Adrenal gland (tissue), 9 donors: ENCODE measurements at regions not wholly inside any gene's neighbourhood (a gene's known extent, or its start where the extent isn't known, plus 50 kb on each side); places are given as distances from the start of the nearest gene placed in this dataset.

ENCODE experiments used
- DNase-seq, 7 donors: peaks; one replicate each; pipeline ENCODE4 v3.0.0-alpha.2; 2019 to 2020
- H3K27ac ChIP-seq, 5 donors: fragments of 200-600 bp; sonication (generic) in 4 of 5; 1 replicate in 3 of 5; 2 replicates in 2 of 5; pipeline versions ENCODE4 v1.5.1 to v1.8.0; 2016 to 2020; ENCODE audit warnings: mild to moderate bottlenecking in 1 of 5
- H3K27me3 ChIP-seq: fragments of 200-600 bp; 2 replicates; pipeline ENCODE4 v1.8.0; 2021
- H3K36me3 ChIP-seq, 2 donors: fragments of 200-600 bp; replicated peaks in 1 of 2; 1 replicate in 1 of 2; 2 replicates in 1 of 2; pipeline versions ENCODE4 v1.5.1 to v1.8.0; 2018 to 2022
- H3K4me1 ChIP-seq, 2 donors: fragments of 200-600 bp; replicated peaks in 1 of 2; 1 replicate in 1 of 2; 2 replicates in 1 of 2; pipeline versions ENCODE4 v1.5.1 to v1.8.0; 2018 to 2021
- H3K4me3 ChIP-seq, 4 donors: fragments of 200-600 bp; sonication (generic) in 3 of 4; one replicate each; pipeline ENCODE4 v1.5.1; 2016 to 2018
- H3K9me3 ChIP-seq, 3 donors: fragments of 200-600 bp; sonication (generic) in 1 of 3; replicated peaks in 1 of 3; 1 replicate in 2 of 3; 2 replicates in 1 of 3; pipeline versions ENCODE4 v1.5.1 to v1.8.0; 2016 to 2021
- CTCF ChIP-seq, 6 experiments: fragments of 450-650 bp in 4 of 6; fragments of 200-600 bp in 2 of 6; sonication (generic) in 1 of 6; IDR thresholded peaks; 1 replicate in 5 of 6; 2 replicates in 1 of 6; pipeline versions ENCODE4 v1.5.1 to v1.8.0; 2016 to 2021; ENCODE audit warnings: antibody characterized with exemption in 6 of 6, mild to moderate bottlenecking in 2 of 6, moderate library complexity in 1 of 6
- POLR2A ChIP-seq, 2 donors: fragments of 450-650 bp; IDR thresholded peaks; one replicate each; pipeline ENCODE4 v1.6.1; 2017; ENCODE audit warnings: antibody characterized with exemption in 2 of 2, mild to moderate bottlenecking in 2 of 2, moderate library complexity in 1 of 2
- WGBS, 4 donors: extraction: QIAGEN DNeasy Blood & Tissue Kit in 2 of 4; methylation state at CpG; one replicate each; pipeline versions ENCODE4 v1.1.5 to v1.1.7; 2013 to 2017; 5-methylcytosine and 5-hydroxymethylcytosine counted together
- intact Hi-C, 2 donors: fragments of 100-400 bp; cut with DNase I; formaldehyde crosslinking; loops; one replicate each; pipeline versions ENCODE4 v1.14.1 to v1.15.0; 2022 to 2023
- donor health status: healthy with polysubstance abuse.
- donor health status: Bipolar disorder and iron deficiency.
- donor health status: DM: yes; HTN: yes; CAD: no.
- donor health status: DM: no; HTN: no; CAD: no.
- donor health status: DM: no; HTN: no; CAD: no.

DNA sequence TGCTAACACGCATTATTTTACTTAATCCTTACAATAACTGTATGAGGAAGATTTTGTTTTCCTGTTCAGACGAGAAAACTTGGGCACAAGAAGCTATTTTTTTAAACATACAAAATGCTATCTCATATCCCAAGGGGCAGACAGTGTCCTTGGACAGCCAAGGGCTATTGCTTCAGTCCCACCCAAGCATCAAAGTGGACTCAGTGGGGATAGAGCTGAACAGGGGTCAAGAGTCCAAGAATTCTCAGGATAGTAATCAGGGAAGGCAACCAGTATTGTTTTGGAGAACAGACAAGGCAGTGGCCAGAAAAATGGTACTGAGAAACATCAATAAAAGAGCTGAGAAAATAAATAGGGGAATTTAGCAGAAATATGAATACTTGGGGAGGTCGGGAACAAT is 465.7 kb downstream of the PLPP3 start:
- Histone ChIP-seq H3K4me1 (no peaks in the 10 kb centered on the region), H3K9me3 (no peaks in the 10 kb centered on the region), H3K27me3 (no peaks in the 10 kb centered on the region), H3K27ac (no peak overlapping the region), H3K4me3 (no peak overlapping the region), H3K36me3 (no peaks in the 10 kb centered on the region)
- intact Hi-C loops = no loop called here
- 69 to 79% (median 72%) methylated on average over 3 of the region's 3 CpGs for WGBS, 4 donors
- DNase-seq = no peak
- TF ChIP-seq CTCF (IDR thresholded peaks at IDR 0.05) = no peak
- TF ChIP-seq POLR2A (IDR thresholded peaks at IDR 0.05) = no peak

GRCh38 chr1:56107275-56107638 is 472.1 kb downstream of the PLPP3 start:
- H3K27me3 ChIP-seq = no peaks in the 10 kb centered on the region
- H3K36me3 ChIP-seq = no peaks in the 10 kb centered on the region
- intact Hi-C loops = no loop called here
- H3K4me3 ChIP-seq = no peak overlapping the region
- H3K27ac ChIP-seq = no peak overlapping the region
- TF ChIP-seq POLR2A (IDR thresholded peaks at IDR 0.05) = no peak
- no peak for TF ChIP-seq CTCF (IDR thresholded peaks at IDR 0.05)
- no peaks in the 10 kb centered on the region for H3K4me1 ChIP-seq
- H3K9me3 ChIP-seq = no peaks in the 10 kb centered on the region
- DNase-seq = no peak

GRCh38 chr1:56106531-56107274 is 472.7 kb downstream of the PLPP3 start:
- DNase-seq = no peak
- intact Hi-C loops = no loop called here
- no peaks in the 10 kb centered on the region for H3K27me3 ChIP-seq
- TF ChIP-seq POLR2A (IDR thresholded peaks at IDR 0.05) (no peak), CTCF (IDR thresholded peaks at IDR 0.05) (no peak)
- H3K36me3 ChIP-seq = no peaks in the 10 kb centered on the region
- no peak overlapping the region for H3K4me3 ChIP-seq
- no peak overlapping the region for H3K27ac ChIP-seq
- no peaks in the 10 kb centered on the region for H3K4me1 ChIP-seq
- H3K9me3 ChIP-seq = no peaks in the 10 kb centered on the region
- WGBS, 4 donors = 66 to 81% (median 73%) methylated on average over 2 of the region's 2 CpGs

GRCh38 chr1:56105397-56105796 is 474.0 kb downstream of the PLPP3 start:
- Histone ChIP-seq H3K4me3 (no peak overlapping the region), H3K36me3 (no peaks in the 10 kb centered on the region), H3K27me3 (no peaks in the 10 kb centered on the region), H3K9me3 (no peaks in the 10 kb centered on the region), H3K27ac (no peak overlapping the region), H3K4me1 (no peaks in the 10 kb centered on the region)
- WGBS, 4 donors = 67 to 87% (median 78%) methylated on average over 3 of the region's 3 CpGs
- intact Hi-C loops = no loop called here
- no peak for DNase-seq
- TF ChIP-seq CTCF (IDR thresholded peaks at IDR 0.05) (no peak), POLR2A (IDR thresholded peaks at IDR 0.05) (no peak)
